Mesothelial cell of epicardium (in vitro differentiated cells): ENCODE measurements at regions not wholly inside any gene's neighbourhood (a gene's known extent, or its start where the extent isn't known, plus 50 kb on each side); places are given as distances from the start of the nearest gene placed in this dataset.

Experiments
- DNase-seq, 2 experiments: peaks; one replicate each; pipeline ENCODE4 v3.0.0; 2021; ENCODE audit warnings: low spot score in 2 of 2; ENCODE audit not compliant: unreplicated experiment in 2 of 2
- H3K27ac Mint-ChIP-seq: 2 replicates; pipeline ENCODE4 v1.8.0; 2021; ENCODE audit warnings: mixed read lengths
- H3K27me3 Mint-ChIP-seq: 2 replicates; pipeline ENCODE4 v1.8.0; 2021; ENCODE audit warnings: low read depth, mixed read lengths
- H3K36me3 Mint-ChIP-seq: 2 replicates; pipeline ENCODE4 v1.8.0; 2021; ENCODE audit warnings: mixed read lengths
- H3K4me1 Mint-ChIP-seq: 2 replicates; pipeline ENCODE4 v1.8.0; 2021; ENCODE audit warnings: mixed read lengths
- H3K4me3 Mint-ChIP-seq: 2 replicates; pipeline ENCODE4 v1.8.0; 2021; ENCODE audit warnings: mild to moderate bottlenecking, moderate library complexity, mixed read lengths
- H3K9me3 Mint-ChIP-seq: 2 replicates; pipeline ENCODE4 v1.8.0; 2021; ENCODE audit warnings: mixed read lengths
- TF ChIP-seq, protein P1 (sequence below): fragments of 200-600 bp; sonication (generic); IDR thresholded peaks from one replicate; pipeline ENCODE4 v1.5.0; 2021; ENCODE audit warnings: antibody characterized with exemption; ENCODE audit not compliant: unreplicated experiment

DNA sequence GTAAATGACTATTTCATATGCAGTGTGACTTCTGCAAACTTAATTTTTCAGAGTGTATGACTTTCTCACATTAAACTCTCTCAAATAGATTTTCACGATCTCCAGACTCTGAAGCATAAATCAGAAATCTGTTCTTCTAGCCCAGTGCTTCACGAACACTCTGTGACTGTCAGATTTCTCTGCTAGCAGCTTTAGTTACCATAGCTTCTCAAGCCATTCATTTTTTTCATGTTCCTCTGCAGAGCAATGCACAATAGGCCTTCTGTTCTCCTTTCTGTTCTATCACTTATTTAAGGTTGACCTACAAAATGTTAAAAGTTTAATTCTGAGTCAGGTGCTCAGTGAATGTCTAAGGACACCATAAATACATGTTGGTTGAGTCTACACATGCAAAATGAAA, 1102.2 kb downstream of the TUSC7 start:
- Mint-ChIP-seq H3K36me3 (no peaks in the 10 kb centered on the region), H3K27me3 (no peaks in the 10 kb centered on the region), H3K9me3 (no peaks in the 10 kb centered on the region), H3K27ac (no peak overlapping the region), H3K4me1 (peaks cover 1% of the 10 kb centered on the region), H3K4me3 (no peak overlapping the region)
- no peak for DNase-seq
- TF ChIP-seq, protein P1, sequence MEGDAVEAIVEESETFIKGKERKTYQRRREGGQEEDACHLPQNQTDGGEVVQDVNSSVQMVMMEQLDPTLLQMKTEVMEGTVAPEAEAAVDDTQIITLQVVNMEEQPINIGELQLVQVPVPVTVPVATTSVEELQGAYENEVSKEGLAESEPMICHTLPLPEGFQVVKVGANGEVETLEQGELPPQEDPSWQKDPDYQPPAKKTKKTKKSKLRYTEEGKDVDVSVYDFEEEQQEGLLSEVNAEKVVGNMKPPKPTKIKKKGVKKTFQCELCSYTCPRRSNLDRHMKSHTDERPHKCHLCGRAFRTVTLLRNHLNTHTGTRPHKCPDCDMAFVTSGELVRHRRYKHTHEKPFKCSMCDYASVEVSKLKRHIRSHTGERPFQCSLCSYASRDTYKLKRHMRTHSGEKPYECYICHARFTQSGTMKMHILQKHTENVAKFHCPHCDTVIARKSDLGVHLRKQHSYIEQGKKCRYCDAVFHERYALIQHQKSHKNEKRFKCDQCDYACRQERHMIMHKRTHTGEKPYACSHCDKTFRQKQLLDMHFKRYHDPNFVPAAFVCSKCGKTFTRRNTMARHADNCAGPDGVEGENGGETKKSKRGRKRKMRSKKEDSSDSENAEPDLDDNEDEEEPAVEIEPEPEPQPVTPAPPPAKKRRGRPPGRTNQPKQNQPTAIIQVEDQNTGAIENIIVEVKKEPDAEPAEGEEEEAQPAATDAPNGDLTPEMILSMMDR: no peak

DNA sequence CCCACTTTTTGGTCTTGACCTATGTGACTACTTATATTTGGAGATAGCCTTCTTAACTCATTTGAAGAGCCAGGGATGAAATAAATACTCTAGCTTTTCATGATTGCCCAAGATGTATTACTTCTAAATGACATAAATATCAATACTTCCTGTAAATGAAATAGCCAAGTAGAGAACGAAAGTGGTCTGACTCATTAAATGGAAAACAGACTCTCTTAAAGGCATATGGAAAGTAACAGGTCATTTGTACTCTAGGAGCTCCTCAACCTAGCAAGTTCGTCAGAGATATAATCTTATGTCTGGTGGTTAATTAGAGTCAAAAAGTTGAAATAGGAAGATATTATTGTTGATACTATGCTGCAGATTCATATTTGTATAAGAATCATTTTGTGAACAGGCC, 1105.4 kb downstream of the TUSC7 start:
- Mint-ChIP-seq H3K4me3 (no peak overlapping the region), H3K27ac (no peak overlapping the region), H3K4me1 (peaks cover 1% of the 10 kb centered on the region), H3K9me3 (peaks cover 5% of the 10 kb centered on the region), H3K36me3 (no peaks in the 10 kb centered on the region), H3K27me3 (peaks cover 3% of the 10 kb centered on the region)
- TF ChIP-seq, protein P1: no peak
- no peak for DNase-seq

DNA sequence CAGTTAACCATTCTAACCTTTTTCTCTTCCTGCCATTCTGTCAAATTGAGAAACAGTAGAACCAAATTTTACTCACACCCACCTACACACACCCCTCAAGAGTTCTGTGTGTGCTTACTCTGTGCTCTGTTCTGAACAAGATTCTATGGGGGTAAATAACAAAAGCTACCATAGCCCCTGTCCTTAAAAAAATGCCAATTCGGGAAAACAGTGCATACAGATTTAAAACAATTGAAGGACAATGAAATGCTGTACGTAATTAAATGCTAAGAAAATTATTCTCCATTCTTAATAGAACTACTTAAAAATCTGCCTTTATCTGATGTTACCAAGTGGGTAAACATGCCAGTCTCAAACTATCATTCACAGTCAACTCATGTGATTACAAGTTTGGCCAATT, 1107.5 kb downstream of the TUSC7 start:
- no peak overlapping the region for H3K27ac Mint-ChIP-seq
- no peaks in the 10 kb centered on the region for H3K36me3 Mint-ChIP-seq
- DNase-seq: no peak
- peaks cover 1% of the 10 kb centered on the region for H3K4me1 Mint-ChIP-seq
- no peak overlapping the region for H3K4me3 Mint-ChIP-seq
- H3K27me3 Mint-ChIP-seq: peaks cover 3% of the 10 kb centered on the region
- peaks cover 5% of the 10 kb centered on the region for H3K9me3 Mint-ChIP-seq
- TF ChIP-seq, protein P1: no peak

DNA sequence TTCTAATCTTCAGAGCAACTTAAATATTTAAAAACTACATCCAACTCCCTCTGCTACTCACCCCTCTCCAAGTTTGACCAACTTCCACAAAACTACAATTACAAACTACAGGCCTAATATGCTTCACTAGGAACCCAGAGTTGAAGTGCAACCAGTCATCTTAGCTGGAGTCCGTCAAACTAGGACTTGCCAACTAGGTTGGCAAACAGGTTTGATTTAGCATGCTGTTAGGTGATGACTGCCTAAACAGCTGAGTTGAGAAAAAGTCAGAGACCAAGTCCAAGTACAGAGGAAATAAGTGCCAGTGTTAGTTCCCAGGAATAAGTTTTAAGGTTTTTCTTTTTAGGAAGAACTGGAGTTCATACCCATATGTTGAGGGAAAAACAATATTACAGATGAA, 1109.0 kb downstream of the TUSC7 start:
- Mint-ChIP-seq H3K4me1 (no peaks in the 10 kb centered on the region), H3K27ac (no peak overlapping the region), H3K9me3 (peaks cover 5% of the 10 kb centered on the region), H3K27me3 (peaks cover 3% of the 10 kb centered on the region), H3K4me3 (no peak overlapping the region), H3K36me3 (no peaks in the 10 kb centered on the region)
- TF ChIP-seq, protein P1: no peak
- no peak for DNase-seq

DNA sequence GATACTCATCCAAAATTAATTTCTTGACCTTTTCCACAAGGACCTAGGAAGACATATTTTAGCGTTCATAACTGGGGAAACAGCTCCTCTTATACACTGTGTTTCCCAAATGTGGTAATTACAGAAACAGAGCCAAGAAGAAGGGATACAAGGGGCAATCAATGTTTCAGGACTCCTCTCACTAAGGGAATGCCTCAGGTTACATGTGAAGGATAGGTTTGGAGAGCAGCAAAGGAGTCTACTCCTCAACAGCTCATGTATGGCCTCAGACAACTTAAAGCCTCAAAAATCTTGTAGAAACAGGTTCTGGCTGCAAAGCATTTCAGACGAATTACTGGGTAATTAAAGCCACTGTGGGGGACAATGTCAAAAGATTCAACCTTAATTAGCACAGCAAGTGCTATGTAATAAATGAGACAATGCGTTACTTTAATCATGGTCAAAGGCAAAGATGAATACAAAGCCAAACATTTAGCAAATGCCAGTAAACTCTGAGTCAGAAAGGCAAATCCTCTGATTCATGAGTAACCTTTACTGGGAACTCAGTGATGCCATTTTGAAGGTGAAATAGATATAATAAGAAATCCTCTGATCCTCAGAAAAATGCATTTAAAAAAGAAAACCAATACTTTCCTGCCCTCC, 1111.2 kb downstream of the TUSC7 start:
- no peak overlapping the region for H3K27ac Mint-ChIP-seq
- no peaks in the 10 kb centered on the region for H3K36me3 Mint-ChIP-seq
- no peak for DNase-seq
- H3K27me3 Mint-ChIP-seq: peaks cover 3% of the 10 kb centered on the region
- peaks cover 5% of the 10 kb centered on the region for H3K9me3 Mint-ChIP-seq
- peaks cover 2% of the 10 kb centered on the region for H3K4me1 Mint-ChIP-seq
- TF ChIP-seq, protein P1: no peak
- H3K4me3 Mint-ChIP-seq: no peak overlapping the region

DNA sequence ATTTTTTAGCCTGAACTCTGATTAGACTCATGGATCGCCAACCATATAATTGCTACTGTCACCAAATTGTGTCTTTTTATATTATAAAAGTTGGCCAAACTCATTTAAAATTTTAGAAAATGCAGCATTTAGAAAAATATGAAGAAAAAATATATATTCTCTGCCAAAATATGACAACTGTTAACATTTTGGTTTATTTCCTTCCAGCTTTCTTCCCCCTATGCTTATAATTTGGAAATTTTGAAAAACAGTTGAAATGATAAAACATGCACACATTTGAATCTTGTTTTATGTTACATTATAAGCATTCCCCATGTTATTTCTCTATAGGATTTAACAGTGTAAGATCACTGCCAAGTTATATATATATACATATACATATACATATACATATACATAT, 1112.8 kb downstream of the TUSC7 start:
- Mint-ChIP-seq H3K4me3 (no peak overlapping the region), H3K27me3 (peaks cover 5% of the 10 kb centered on the region), H3K27ac (no peak overlapping the region), H3K4me1 (peaks cover 2% of the 10 kb centered on the region), H3K36me3 (no peaks in the 10 kb centered on the region), H3K9me3 (peaks cover 5% of the 10 kb centered on the region)
- no peak for DNase-seq
- TF ChIP-seq, protein P1: no peak
